WTC11 (cell line): ENCODE measurements at regions not wholly inside any gene's neighbourhood (a gene's known extent, or its start where the extent isn't known, plus 50 kb on each side); places are given as distances from the start of the nearest gene placed in this dataset.

Source experiments
- ATAC-seq: fragments of 200-7000 bp; cut with Tn5 transposase; 2 replicates; pipeline ENCODE4 v1.10.0; 2021; ENCODE audit warnings: mild to moderate bottlenecking, moderate library complexity
- CTCF ChIA-PET: fragments of 300-600 bp; sonication (Branson Sonifier 250); formaldehyde crosslinking; loops from one replicate; lab custom pipeline; 2021; ENCODE audit warnings: antibody characterized with exemption; lab: Charles Lee
- POLR2A ChIA-PET: fragments of 350-600 bp; sonication (Branson Sonifier 250); formaldehyde crosslinking; loops from one replicate; lab custom pipeline; 2021; ENCODE audit warnings: antibody characterized with exemption; lab: Charles Lee
- DNase-seq: peaks from one replicate; pipeline ENCODE4 v3.0.0; 2021; ENCODE audit warnings: low spot score
- H3K27ac Mint-ChIP-seq: 2 replicates; pipeline ENCODE4 v1.8.0; 2021; ENCODE audit warnings: mixed read lengths
- H3K27me3 Mint-ChIP-seq: 2 replicates; pipeline ENCODE4 v1.8.0; 2021; ENCODE audit warnings: low read depth, mild to moderate bottlenecking, moderate library complexity, mixed read lengths
- H3K36me3 Mint-ChIP-seq: 2 replicates; pipeline ENCODE4 v1.8.0; 2021; ENCODE audit warnings: mixed read lengths
- H3K4me1 Mint-ChIP-seq: 2 replicates; pipeline ENCODE4 v1.8.0; 2022; ENCODE audit warnings: mixed read lengths
- H3K4me3 Mint-ChIP-seq: 2 replicates; pipeline ENCODE4 v1.8.0; 2021; ENCODE audit warnings: mild to moderate bottlenecking, moderate library complexity, mixed read lengths
- H3K9me3 Mint-ChIP-seq: 2 replicates; pipeline ENCODE4 v1.8.0; 2021; ENCODE audit warnings: mixed read lengths
- ARID4B ChIP-seq: sonication (generic); formaldehyde crosslinking; IDR thresholded peaks from 2 replicates; pipeline ENCODE4 v1.8.0; 2023; ENCODE audit warnings: missing genetic modification reagents, mild to moderate bottlenecking, borderline replicate concordance
- CREB1 ChIP-seq: sonication (generic); formaldehyde crosslinking; IDR thresholded peaks from 2 replicates; pipeline ENCODE4 v1.8.0; 2023; ENCODE audit warnings: mild to moderate bottlenecking, missing genetic modification reagents
- E2F5 ChIP-seq: sonication (generic); formaldehyde crosslinking; IDR thresholded peaks from 2 replicates; pipeline ENCODE4 v1.8.1; 2022; ENCODE audit warnings: mild to moderate bottlenecking, moderate library complexity, missing genetic modification reagents
- FOXJ3 ChIP-seq: sonication (generic); formaldehyde crosslinking; IDR thresholded peaks from 2 replicates; pipeline ENCODE4 v1.9.0; 2021; ENCODE audit warnings: missing genetic modification reagents, mild to moderate bottlenecking, borderline replicate concordance
- IRF2 ChIP-seq: sonication (generic); formaldehyde crosslinking; IDR thresholded peaks from 2 replicates; pipeline ENCODE4 v1.8.0; 2022; ENCODE audit warnings: low read depth, missing genetic modification reagents, borderline replicate concordance
- MXD4 ChIP-seq: fragments of 250-450 bp; sonication (Bioruptor Pico); IDR thresholded peaks from 2 replicates; pipeline ENCODE4 v1.8.0; 2021; ENCODE audit warnings: mild to moderate bottlenecking, moderate library complexity, borderline replicate concordance
- MYBL2 ChIP-seq: sonication (generic); formaldehyde crosslinking; IDR thresholded peaks from 2 replicates; pipeline ENCODE4 v1.8.1; 2023; ENCODE audit warnings: mild to moderate bottlenecking, moderate library complexity, missing genetic modification reagents
- NR1H2 ChIP-seq: sonication (generic); formaldehyde crosslinking; IDR thresholded peaks from 2 replicates; pipeline ENCODE4 v1.9.0; 2021; ENCODE audit warnings: mild to moderate bottlenecking, moderate library complexity, missing genetic modification reagents
- PRDM15 ChIP-seq: sonication (generic); formaldehyde crosslinking; IDR thresholded peaks from 2 replicates; pipeline ENCODE4 v1.8.0; 2022; ENCODE audit warnings: missing genetic modification reagents
- RORB ChIP-seq: fragments of 250-450 bp; sonication (Bioruptor Pico); IDR thresholded peaks from 2 replicates; pipeline ENCODE4 v1.9.0; 2021; ENCODE audit warnings: mild to moderate bottlenecking
- SP1 ChIP-seq: sonication (generic); formaldehyde crosslinking; conservative IDR thresholded peaks from 2 replicates; pipeline ENCODE4 v1.8.1; 2022; ENCODE audit warnings: missing genetic modification reagents
- TEAD4 ChIP-seq: sonication (generic); formaldehyde crosslinking; IDR thresholded peaks from 2 replicates; pipeline ENCODE4 v1.8.0; 2022; ENCODE audit warnings: mild to moderate bottlenecking, missing genetic modification reagents
- USF2 ChIP-seq: sonication (generic); formaldehyde crosslinking; IDR thresholded peaks from 2 replicates; pipeline ENCODE4 v1.8.1; 2023; ENCODE audit warnings: mild to moderate bottlenecking, missing genetic modification reagents, moderate library complexity
- ZMAT4 ChIP-seq: fragments of 250-450 bp; sonication (Bioruptor Pico); IDR thresholded peaks from 2 replicates; pipeline ENCODE4 v1.9.0; 2021; ENCODE audit warnings: mild to moderate bottlenecking
- ZNF121 ChIP-seq: sonication (generic); formaldehyde crosslinking; IDR thresholded peaks from 2 replicates; pipeline ENCODE4 v1.8.0; 2023; ENCODE audit warnings: missing genetic modification reagents
- ZNF219 ChIP-seq: sonication (generic); formaldehyde crosslinking; IDR thresholded peaks from 2 replicates; pipeline ENCODE4 v1.8.0; 2023; ENCODE audit warnings: missing genetic modification reagents, mild to moderate bottlenecking, borderline replicate concordance
- ZNF425 ChIP-seq: fragments of 250-450 bp; sonication (Bioruptor Pico); conservative IDR thresholded peaks from 2 replicates; pipeline ENCODE4 v1.9.0; 2021; ENCODE audit warnings: mild to moderate bottlenecking
- TF ChIP-seq, protein P1 (sequence below): sonication (generic); formaldehyde crosslinking; IDR thresholded peaks from 2 replicates; pipeline ENCODE4 v1.8.1; 2023; ENCODE audit warnings: mild to moderate bottlenecking, moderate library complexity, missing genetic modification reagents
- TF ChIP-seq, protein P2 (sequence below): fragments of 200-600 bp; IDR thresholded peaks from 2 replicates; pipeline ENCODE4 v1.8.0; 2022; ENCODE audit warnings: antibody characterized with exemption

DNA sequence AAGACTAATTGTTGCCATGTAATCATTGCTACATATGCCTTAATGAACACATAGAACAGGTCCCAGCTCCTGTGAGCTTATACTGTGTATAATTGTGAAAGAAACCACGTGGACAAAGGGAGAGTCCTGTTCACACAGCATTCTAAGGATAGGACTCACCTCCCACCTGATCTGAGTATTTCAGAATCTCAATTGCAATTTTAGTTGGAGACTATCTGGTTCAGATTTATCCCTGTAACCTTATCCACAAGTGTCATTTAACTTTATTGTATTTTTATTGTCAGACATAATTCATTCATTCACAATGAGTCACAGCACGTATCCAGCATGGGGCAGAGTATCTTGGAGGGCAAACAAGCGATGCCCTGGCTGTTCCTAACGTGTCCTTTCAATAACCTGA lies 448.3 kb downstream of the NTRK2 start:
- Mint-ChIP-seq H3K27ac (no peak overlapping the region), H3K36me3 (no peaks in the 10 kb centered on the region), H3K4me1 (no peaks in the 10 kb centered on the region), H3K9me3 (no peaks in the 10 kb centered on the region), H3K27me3 (no peaks in the 10 kb centered on the region), H3K4me3 (no peak overlapping the region)
- ChIA-PET POLR2A (no interaction called here), CTCF (no interaction called here)
- no peak for TF ChIP-seq SP1
- no peak for TF ChIP-seq ZNF219
- ATAC-seq (no peak), DNase-seq (no peak)

DNA sequence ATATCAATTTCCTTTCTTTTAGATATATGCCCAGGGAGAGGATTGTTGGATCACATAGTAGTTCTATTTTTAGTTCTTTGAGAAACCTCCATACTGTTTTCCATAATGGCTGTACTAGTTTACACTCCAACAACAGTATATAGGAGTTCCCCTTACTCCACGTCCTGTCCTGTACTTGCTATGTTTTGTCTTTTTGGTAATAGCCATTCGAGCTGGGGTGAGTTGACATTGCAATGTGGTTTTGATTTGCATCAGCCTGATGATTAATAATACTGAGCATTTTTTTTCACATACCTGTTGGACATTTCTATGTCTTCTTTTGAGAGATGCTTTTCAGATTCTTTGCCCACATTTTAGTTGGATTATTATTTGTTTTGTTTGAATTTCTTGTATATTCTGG lies 445.9 kb downstream of the NTRK2 start:
- H3K36me3 Mint-ChIP-seq: no peaks in the 10 kb centered on the region

More for the DNA sequence above, 445.9 kb downstream of the NTRK2 start:
- DNase-seq: no peak
- ATAC-seq: no peak
- no peaks in the 10 kb centered on the region for H3K4me1 Mint-ChIP-seq
- POLR2A ChIA-PET: no interaction called here
- H3K27me3 Mint-ChIP-seq: no peaks in the 10 kb centered on the region
- no peak overlapping the region for H3K4me3 Mint-ChIP-seq
- H3K9me3 Mint-ChIP-seq: no peaks in the 10 kb centered on the region
- no peak for TF ChIP-seq RORB (CRISPR knock-in tag)
- no peak for TF ChIP-seq ZNF425 (CRISPR knock-in tag)
- TF ChIP-seq TEAD4: no peak
- no peak for TF ChIP-seq IRF2
- no peak for TF ChIP-seq E2F5 (CRISPR knock-in tag)
- TF ChIP-seq, protein P1, sequence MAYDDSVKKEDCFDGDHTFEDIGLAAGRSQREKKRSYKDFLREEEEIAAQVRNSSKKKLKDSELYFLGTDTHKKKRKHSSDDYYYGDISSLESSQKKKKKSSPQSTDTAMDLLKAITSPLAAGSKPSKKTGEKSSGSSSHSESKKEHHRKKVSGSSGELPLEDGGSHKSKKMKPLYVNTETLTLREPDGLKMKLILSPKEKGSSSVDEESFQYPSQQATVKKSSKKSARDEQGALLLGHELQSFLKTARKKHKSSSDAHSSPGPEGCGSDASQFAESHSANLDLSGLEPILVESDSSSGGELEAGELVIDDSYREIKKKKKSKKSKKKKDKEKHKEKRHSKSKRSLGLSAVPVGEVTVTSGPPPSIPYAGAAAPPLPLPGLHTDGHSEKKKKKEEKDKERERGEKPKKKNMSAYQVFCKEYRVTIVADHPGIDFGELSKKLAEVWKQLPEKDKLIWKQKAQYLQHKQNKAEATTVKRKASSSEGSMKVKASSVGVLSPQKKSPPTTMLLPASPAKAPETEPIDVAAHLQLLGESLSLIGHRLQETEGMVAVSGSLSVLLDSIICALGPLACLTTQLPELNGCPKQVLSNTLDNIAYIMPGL: no peak
- no peak for TF ChIP-seq ZMAT4 (CRISPR knock-in tag)
- no peak for TF ChIP-seq ZNF121 (CRISPR knock-in tag)
- TF ChIP-seq, protein P2, sequence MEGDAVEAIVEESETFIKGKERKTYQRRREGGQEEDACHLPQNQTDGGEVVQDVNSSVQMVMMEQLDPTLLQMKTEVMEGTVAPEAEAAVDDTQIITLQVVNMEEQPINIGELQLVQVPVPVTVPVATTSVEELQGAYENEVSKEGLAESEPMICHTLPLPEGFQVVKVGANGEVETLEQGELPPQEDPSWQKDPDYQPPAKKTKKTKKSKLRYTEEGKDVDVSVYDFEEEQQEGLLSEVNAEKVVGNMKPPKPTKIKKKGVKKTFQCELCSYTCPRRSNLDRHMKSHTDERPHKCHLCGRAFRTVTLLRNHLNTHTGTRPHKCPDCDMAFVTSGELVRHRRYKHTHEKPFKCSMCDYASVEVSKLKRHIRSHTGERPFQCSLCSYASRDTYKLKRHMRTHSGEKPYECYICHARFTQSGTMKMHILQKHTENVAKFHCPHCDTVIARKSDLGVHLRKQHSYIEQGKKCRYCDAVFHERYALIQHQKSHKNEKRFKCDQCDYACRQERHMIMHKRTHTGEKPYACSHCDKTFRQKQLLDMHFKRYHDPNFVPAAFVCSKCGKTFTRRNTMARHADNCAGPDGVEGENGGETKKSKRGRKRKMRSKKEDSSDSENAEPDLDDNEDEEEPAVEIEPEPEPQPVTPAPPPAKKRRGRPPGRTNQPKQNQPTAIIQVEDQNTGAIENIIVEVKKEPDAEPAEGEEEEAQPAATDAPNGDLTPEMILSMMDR: no peak
- no peak for TF ChIP-seq NR1H2 (CRISPR knock-in tag)
- no peak for TF ChIP-seq MXD4 (CRISPR knock-in tag)
- TF ChIP-seq ARID4B: no peak
- no peak for TF ChIP-seq USF2
- TF ChIP-seq FOXJ3 (CRISPR knock-in tag): no peak
- no peak for TF ChIP-seq MYBL2 (CRISPR knock-in tag)
- TF ChIP-seq CREB1 (CRISPR knock-in tag): no peak
- no peak for TF ChIP-seq PRDM15
- H3K27ac Mint-ChIP-seq: no peak overlapping the region
- CTCF ChIA-PET: no interaction called here
